ENCODE measurements at regions not wholly inside any gene's neighbourhood (a gene's known extent, or its start where the extent isn't known, plus 50 kb on each side); places are given as distances from the start of the nearest gene placed in this dataset.

- Mint-ChIP-seq H3K4me1 (ENCODE audit: unreplicated experiment) (no peaks in the 10 kb centered on the region), H3K9me3 (ENCODE audit: unreplicated experiment) (peaks cover 5% of the 10 kb centered on the region), H3K27ac (ENCODE audit: unreplicated experiment) (no peak overlapping the region), H3K27me3 (ENCODE audit: unreplicated experiment) (no peaks in the 10 kb centered on the region), H3K36me3 (ENCODE audit: unreplicated experiment) (peaks cover under 1% of the 10 kb centered on the region), H3K4me3 (ENCODE audit: unreplicated experiment) (no peak overlapping the region)
- no peak for DNase-seq (ENCODE audit: extremely low spot score, unreplicated experiment)
- TF ChIP-seq CTCF (IDR thresholded peaks at IDR 0.05): no peak
These were observed 1398.0 kb upstream of the FLRT2 start for GRCh38 chr14:84131924-84132323.

GRCh38 chr14:84144166-84144565 lies 1385.8 kb upstream of the FLRT2 start:
- Mint-ChIP-seq H3K4me3 (ENCODE audit: unreplicated experiment) (no peak overlapping the region), H3K27me3 (ENCODE audit: unreplicated experiment) (no peaks in the 10 kb centered on the region), H3K27ac (ENCODE audit: unreplicated experiment) (peak overlapping the region; percentile 78), H3K36me3 (ENCODE audit: unreplicated experiment) (no peaks in the 10 kb centered on the region), H3K9me3 (ENCODE audit: unreplicated experiment) (peaks cover 4% of the 10 kb centered on the region), H3K4me1 (ENCODE audit: unreplicated experiment) (peaks cover 27% of the 10 kb centered on the region)
- no peak for DNase-seq (ENCODE audit: extremely low spot score, unreplicated experiment)
- no peak for TF ChIP-seq CTCF (IDR thresholded peaks at IDR 0.05)

GRCh38 chr14:84152452-84152851 lies 1377.5 kb upstream of the FLRT2 start:
- Mint-ChIP-seq H3K4me1 (ENCODE audit: unreplicated experiment) (peaks cover 2% of the 10 kb centered on the region), H3K9me3 (ENCODE audit: unreplicated experiment) (no peaks in the 10 kb centered on the region), H3K4me3 (ENCODE audit: unreplicated experiment) (no peak overlapping the region), H3K36me3 (ENCODE audit: unreplicated experiment) (no peaks in the 10 kb centered on the region), H3K27me3 (ENCODE audit: unreplicated experiment) (no peaks in the 10 kb centered on the region), H3K27ac (ENCODE audit: unreplicated experiment) (no peak overlapping the region)
- no peak for DNase-seq (ENCODE audit: extremely low spot score, unreplicated experiment)
- no peak for TF ChIP-seq CTCF (IDR thresholded peaks at IDR 0.05)

GRCh38 chr14:84162633-84163032 lies 1367.3 kb upstream of the FLRT2 start:
- H3K4me3 Mint-ChIP-seq (ENCODE audit: unreplicated experiment): no peak overlapping the region
- DNase-seq (ENCODE audit: extremely low spot score, unreplicated experiment): no peak
- H3K27me3 Mint-ChIP-seq (ENCODE audit: unreplicated experiment): no peaks in the 10 kb centered on the region
- no peaks in the 10 kb centered on the region for H3K9me3 Mint-ChIP-seq (ENCODE audit: unreplicated experiment)
- H3K27ac Mint-ChIP-seq (ENCODE audit: unreplicated experiment): no peak overlapping the region
- no peaks in the 10 kb centered on the region for H3K4me1 Mint-ChIP-seq (ENCODE audit: unreplicated experiment)
- TF ChIP-seq CTCF (IDR thresholded peaks at IDR 0.05): no peak
- no peaks in the 10 kb centered on the region for H3K36me3 Mint-ChIP-seq (ENCODE audit: unreplicated experiment)

- no peaks in the 10 kb centered on the region for H3K36me3 Mint-ChIP-seq (ENCODE audit: unreplicated experiment)
- DNase-seq (ENCODE audit: extremely low spot score, unreplicated experiment): no peak
- H3K9me3 Mint-ChIP-seq (ENCODE audit: unreplicated experiment): no peaks in the 10 kb centered on the region
- H3K4me3 Mint-ChIP-seq (ENCODE audit: unreplicated experiment): no peak overlapping the region
- no peaks in the 10 kb centered on the region for H3K4me1 Mint-ChIP-seq (ENCODE audit: unreplicated experiment)
- TF ChIP-seq CTCF (IDR thresholded peaks at IDR 0.05): no peak
- H3K27me3 Mint-ChIP-seq (ENCODE audit: unreplicated experiment): no peaks in the 10 kb centered on the region
- no peak overlapping the region for H3K27ac Mint-ChIP-seq (ENCODE audit: unreplicated experiment)
These were observed 1362.9 kb upstream of the FLRT2 start for GRCh38 chr14:84167026-84167425.

All from osteocyte (in vitro differentiated cells).